ENCODE measurements at regions not wholly inside any gene's neighbourhood (a gene's known extent, or its start where the extent isn't known, plus 50 kb on each side); places are given as distances from the start of the nearest gene placed in this dataset.
A peak's percentile ranks its signal among the peaks of the same experiment; 100 is the strongest.

DNA sequence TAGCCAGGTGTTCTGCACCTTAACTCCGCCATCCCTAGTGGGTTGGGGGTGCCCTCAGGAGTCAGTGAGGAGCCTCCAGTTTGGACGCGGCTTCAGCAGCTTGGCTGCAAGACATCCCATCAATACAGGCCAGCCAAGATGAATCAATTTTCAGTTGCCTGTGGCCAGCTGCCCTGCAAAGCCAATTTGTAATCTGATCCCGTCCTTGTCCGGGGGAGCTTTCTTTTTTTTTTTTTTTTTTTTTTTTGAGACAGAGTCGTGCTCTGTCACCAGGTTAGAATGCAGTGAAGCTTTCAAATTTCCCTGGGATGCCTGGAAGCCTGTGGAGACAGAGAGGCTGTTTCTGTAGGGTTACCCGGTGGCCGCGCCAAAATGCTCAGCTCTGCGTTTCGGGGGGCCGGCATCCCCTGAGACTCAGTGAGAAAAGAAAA, 192.5 kb downstream of the ASMT start:
- H3K4me2 ChIP-seq (ENCODE audit: extremely low read depth, insufficient read depth, low read length): no peak overlapping the region
- peak in 1 of 2 donors; percentile 33 for DNase-seq (ENCODE audit: low read depth in 2 of 2)
- no peak for TF ChIP-seq EZH2 (IDR thresholded peaks at IDR 0.05; ENCODE audit: low read length, missing control alignments)
- TF ChIP-seq, protein P1, sequence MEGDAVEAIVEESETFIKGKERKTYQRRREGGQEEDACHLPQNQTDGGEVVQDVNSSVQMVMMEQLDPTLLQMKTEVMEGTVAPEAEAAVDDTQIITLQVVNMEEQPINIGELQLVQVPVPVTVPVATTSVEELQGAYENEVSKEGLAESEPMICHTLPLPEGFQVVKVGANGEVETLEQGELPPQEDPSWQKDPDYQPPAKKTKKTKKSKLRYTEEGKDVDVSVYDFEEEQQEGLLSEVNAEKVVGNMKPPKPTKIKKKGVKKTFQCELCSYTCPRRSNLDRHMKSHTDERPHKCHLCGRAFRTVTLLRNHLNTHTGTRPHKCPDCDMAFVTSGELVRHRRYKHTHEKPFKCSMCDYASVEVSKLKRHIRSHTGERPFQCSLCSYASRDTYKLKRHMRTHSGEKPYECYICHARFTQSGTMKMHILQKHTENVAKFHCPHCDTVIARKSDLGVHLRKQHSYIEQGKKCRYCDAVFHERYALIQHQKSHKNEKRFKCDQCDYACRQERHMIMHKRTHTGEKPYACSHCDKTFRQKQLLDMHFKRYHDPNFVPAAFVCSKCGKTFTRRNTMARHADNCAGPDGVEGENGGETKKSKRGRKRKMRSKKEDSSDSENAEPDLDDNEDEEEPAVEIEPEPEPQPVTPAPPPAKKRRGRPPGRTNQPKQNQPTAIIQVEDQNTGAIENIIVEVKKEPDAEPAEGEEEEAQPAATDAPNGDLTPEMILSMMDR (conservative IDR thresholded peaks at IDR 0.05 in 1 of 2, IDR thresholded peaks at IDR 0.05 in 1 of 2; ENCODE audit: low read depth in 1 of 2, low read length in 2 of 2): no peak

DNA sequence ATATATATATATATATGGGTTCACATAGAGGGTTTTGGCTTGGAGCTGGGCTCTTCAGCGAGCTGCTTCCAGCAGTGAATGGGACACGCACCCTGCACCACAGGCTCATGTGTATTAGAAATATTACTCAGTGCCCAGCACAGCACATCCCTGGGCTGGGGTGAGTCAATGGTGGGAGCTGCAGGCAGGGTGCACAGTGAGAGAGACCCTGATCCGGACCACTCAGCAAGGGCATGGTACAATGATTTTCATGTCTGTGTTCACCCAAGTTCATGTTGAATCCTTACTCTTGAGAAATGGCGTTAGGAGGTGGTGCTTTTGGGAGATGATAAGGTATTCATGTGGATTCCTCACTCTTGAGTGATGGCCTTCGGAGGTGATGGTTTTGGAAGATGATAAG, 194.7 kb downstream of the ASMT start:
- Histone ChIP-seq H3K4me2 (ENCODE audit: extremely low read depth, insufficient read depth, low read length) (no peak overlapping the region), H2AFZ (ENCODE audit: low read length) (no peak overlapping the region), H3K27me3 (ENCODE audit: control insufficient read depth, insufficient read depth, low read length) (no peaks in the 10 kb centered on the region), H3K79me2 (ENCODE audit: control insufficient read depth, insufficient read depth, low read length) (no peaks in the 10 kb centered on the region), H3K4me1 (ENCODE audit: control insufficient read depth, extremely low read depth, insufficient read depth, low read length) (no peaks in the 10 kb centered on the region), H3K27ac (ENCODE audit: insufficient read depth, low read length) (no peak overlapping the region), H4K20me1 (ENCODE audit: control insufficient read depth, extremely low read depth, insufficient read depth, low read length) (no peaks in the 10 kb centered on the region), H3K9ac (ENCODE audit: insufficient read depth, low read length) (no peak overlapping the region), H3K4me3 (replicated peaks in 1 of 4; ENCODE audit: control extremely low read depth in 1 of 4, insufficient read depth in 1 of 4, low read depth in 3 of 4, low read length in 4 of 4) (no peak overlapping the region), H3K9me3 (ENCODE audit: control insufficient read depth, insufficient read depth, low read depth, low read length) (no peaks in the 10 kb centered on the region), H3K36me3 (ENCODE audit: control insufficient read depth, insufficient read depth, low read length) (no peaks in the 10 kb centered on the region)
- no peak for DNase-seq (ENCODE audit: low read depth in 2 of 2)
- TF ChIP-seq, protein P1 (conservative IDR thresholded peaks at IDR 0.05 in 1 of 2, IDR thresholded peaks at IDR 0.05 in 1 of 2; ENCODE audit: low read depth in 1 of 2, low read length in 2 of 2): no peak
- TF ChIP-seq EZH2 (IDR thresholded peaks at IDR 0.05; ENCODE audit: low read length, missing control alignments): no peak

More for the DNA sequence above, 192.5 kb downstream of the ASMT start:
- no peaks in the 10 kb centered on the region for H3K4me1 ChIP-seq (ENCODE audit: control insufficient read depth, extremely low read depth, insufficient read depth, low read length)
- H3K27ac ChIP-seq (ENCODE audit: insufficient read depth, low read length): no peak overlapping the region
- no peaks in the 10 kb centered on the region for H4K20me1 ChIP-seq (ENCODE audit: control insufficient read depth, extremely low read depth, insufficient read depth, low read length)
- H2AFZ ChIP-seq (ENCODE audit: low read length): no peak overlapping the region
- H3K36me3 ChIP-seq (ENCODE audit: control insufficient read depth, insufficient read depth, low read length): no peaks in the 10 kb centered on the region
- H3K9ac ChIP-seq (ENCODE audit: insufficient read depth, low read length): no peak overlapping the region
- no peaks in the 10 kb centered on the region for H3K79me2 ChIP-seq (ENCODE audit: control insufficient read depth, insufficient read depth, low read length)
- H3K4me3 ChIP-seq (replicated peaks in 1 of 4; ENCODE audit: control extremely low read depth in 1 of 4, insufficient read depth in 1 of 4, low read depth in 3 of 4, low read length in 4 of 4): no peak overlapping the region
- no peaks in the 10 kb centered on the region for H3K9me3 ChIP-seq (ENCODE audit: control insufficient read depth, insufficient read depth, low read depth, low read length)
- no peaks in the 10 kb centered on the region for H3K27me3 ChIP-seq (ENCODE audit: control insufficient read depth, insufficient read depth, low read length)

DNA sequence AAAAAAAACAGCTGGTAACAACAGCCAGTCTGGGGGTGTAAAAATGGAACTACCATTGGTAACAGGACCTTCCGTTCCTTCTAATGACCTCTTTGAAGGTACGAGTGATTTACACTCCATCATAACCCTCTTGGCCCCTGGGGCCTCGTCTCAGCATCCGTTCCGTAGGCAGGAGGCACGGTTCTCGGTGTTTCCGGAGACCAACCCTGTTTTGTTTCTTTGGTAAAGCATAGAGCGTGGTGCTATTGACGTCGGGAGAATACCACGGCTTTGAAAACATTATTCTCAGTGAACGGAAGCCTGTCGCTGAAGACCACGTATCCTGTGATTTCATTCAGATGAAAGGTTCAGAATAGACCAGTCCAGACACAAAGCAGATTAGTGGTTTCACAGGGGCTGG, 198.9 kb downstream of the ASMT start:
- TF ChIP-seq, protein P1 (conservative IDR thresholded peaks at IDR 0.05 in 1 of 2, IDR thresholded peaks at IDR 0.05 in 1 of 2; ENCODE audit: low read depth in 1 of 2, low read length in 2 of 2): no peak
- no peak for TF ChIP-seq EZH2 (IDR thresholded peaks at IDR 0.05; ENCODE audit: low read length, missing control alignments)
- Histone ChIP-seq H4K20me1 (ENCODE audit: control insufficient read depth, extremely low read depth, insufficient read depth, low read length) (no peaks in the 10 kb centered on the region), H2AFZ (ENCODE audit: low read length) (no peak overlapping the region), H3K4me2 (ENCODE audit: extremely low read depth, insufficient read depth, low read length) (no peak overlapping the region), H3K79me2 (ENCODE audit: control insufficient read depth, insufficient read depth, low read length) (no peaks in the 10 kb centered on the region), H3K36me3 (ENCODE audit: control insufficient read depth, insufficient read depth, low read length) (no peaks in the 10 kb centered on the region), H3K4me1 (ENCODE audit: control insufficient read depth, extremely low read depth, insufficient read depth, low read length) (no peaks in the 10 kb centered on the region), H3K9me3 (ENCODE audit: control insufficient read depth, insufficient read depth, low read depth, low read length) (no peaks in the 10 kb centered on the region), H3K27me3 (ENCODE audit: control insufficient read depth, insufficient read depth, low read length) (no peaks in the 10 kb centered on the region), H3K27ac (ENCODE audit: insufficient read depth, low read length) (no peak overlapping the region), H3K4me3 (replicated peaks in 1 of 4; ENCODE audit: control extremely low read depth in 1 of 4, insufficient read depth in 1 of 4, low read depth in 3 of 4, low read length in 4 of 4) (no peak overlapping the region), H3K9ac (ENCODE audit: insufficient read depth, low read length) (no peak overlapping the region)
- no peak for DNase-seq (ENCODE audit: low read depth in 2 of 2)

Measured in fibroblast of lung (primary cell).